Germinal center (tissue), 1 donor: ENCODE measurements at regions not wholly inside any gene's neighbourhood (a gene's known extent, or its start where the extent isn't known, plus 50 kb on each side); places are given as distances from the start of the nearest gene placed in this dataset.
"Not testable (repeated sequence)": the region's sequence is repeated elsewhere in the genome, so short reads cannot be mapped to it uniquely, and the experiment has no call there.

Experiments used
- DNase-seq: peaks from one replicate; pipeline ENCODE4 v3.0.0; 2012; ENCODE audit warnings: mixed read lengths, low spot score

DNA sequence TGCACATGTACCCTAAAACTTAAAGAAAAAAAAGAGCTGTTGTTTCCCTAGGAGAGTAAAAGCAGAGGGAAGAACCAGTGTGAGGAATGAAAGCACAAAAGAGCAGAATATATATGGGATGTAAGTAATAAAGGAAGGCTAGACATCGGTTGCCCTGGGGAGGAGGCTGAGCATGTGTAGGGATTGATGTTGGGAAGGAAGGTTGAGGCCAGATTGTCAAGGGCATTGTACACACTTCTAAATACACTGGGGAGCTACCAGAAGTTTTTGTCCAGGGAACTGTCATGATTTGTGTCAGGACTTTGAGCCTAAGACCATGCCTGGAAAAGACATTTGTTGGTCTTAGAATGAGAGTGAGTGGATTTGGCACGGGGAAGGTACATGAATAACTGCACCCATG is 467.1 kb downstream of the GPAT3 start:
- no peak for DNase-seq

GRCh38 chr4:84001876-84002569 is 466.1 kb downstream of the GPAT3 start:
- no peak for DNase-seq

DNA sequence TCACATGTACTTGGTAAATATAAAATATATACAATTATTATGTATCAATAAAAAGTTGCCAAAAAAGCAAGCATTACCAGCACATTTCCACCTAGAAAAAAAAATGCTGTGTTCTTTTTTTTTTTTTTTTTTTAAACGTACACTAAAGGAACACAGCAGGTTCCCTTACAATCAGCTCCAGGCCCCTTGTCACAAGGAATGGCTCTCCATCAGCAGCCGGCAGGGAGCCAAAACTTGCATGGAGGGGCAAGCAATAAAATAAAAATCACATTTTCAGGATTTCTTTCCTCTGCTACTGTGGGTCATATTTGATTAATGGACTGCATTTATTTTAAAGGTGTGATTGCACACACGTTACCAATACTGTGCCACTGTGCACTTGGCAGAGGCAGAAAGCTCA is 460.3 kb downstream of the GPAT3 start:
- DNase-seq, result no peak

- peak; percentile 3 for DNase-seq
These were observed 457.9 kb downstream of the GPAT3 start for GRCh38 chr4:83993774-83994173.

DNA sequence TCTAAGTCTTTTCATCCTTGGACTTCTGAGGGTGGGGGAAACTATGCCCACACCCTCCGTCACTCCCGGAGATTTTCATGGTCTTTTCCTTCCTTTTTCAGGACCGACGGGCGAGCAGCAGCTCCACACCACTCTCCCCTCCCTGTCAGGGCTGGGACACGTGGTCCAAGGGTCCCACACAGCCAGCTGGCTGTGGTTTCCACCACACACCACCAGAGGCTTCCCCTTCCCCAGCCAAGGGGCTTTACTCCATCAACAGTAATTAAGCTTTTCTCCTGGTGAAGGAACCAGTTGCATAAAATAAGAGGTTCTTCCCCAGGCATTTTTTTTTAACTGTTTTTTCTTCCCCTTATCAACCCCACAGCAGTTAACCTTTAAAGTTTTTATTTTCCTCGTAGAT is 453.9 kb downstream of the GPAT3 start:
- no peak for DNase-seq

DNA sequence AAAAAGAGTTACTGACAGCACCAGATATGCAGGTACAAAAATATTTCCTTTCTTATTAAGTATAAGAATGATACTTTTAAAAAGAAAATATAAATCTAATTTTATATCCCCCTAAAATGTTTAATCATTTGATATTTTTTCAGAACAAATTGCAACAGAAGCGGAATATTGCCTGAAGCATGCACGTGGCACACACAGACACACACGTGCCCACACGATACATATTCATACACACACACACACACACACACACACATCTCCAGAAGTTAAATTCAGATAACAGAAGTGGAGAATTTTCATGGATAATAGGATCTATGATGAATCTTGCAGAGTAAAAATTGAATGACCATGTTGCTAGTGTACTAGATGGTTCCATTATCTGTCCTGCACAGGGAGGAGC is 445.2 kb downstream of the GPAT3 start:
- no peak for DNase-seq

DNA sequence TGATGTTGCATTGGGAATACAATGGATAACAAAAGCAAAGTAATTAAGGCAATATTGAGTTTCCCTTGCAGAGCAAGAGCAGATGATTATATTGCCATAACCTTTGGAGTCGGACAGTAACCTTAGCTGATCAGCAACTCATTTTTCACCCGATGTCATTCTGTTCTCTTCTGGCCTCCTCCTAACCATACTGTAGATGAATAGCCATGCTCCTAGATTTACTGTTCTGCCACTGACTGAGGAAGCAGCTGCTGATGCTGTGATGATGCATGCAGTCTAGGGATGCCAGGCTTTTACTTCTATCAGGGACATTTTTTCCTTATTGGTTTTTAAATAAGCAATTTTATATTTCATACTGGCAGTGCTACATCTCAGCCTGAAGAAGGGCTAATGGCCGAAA is 443.9 kb downstream of the GPAT3 start:
- no peak for DNase-seq

DNA sequence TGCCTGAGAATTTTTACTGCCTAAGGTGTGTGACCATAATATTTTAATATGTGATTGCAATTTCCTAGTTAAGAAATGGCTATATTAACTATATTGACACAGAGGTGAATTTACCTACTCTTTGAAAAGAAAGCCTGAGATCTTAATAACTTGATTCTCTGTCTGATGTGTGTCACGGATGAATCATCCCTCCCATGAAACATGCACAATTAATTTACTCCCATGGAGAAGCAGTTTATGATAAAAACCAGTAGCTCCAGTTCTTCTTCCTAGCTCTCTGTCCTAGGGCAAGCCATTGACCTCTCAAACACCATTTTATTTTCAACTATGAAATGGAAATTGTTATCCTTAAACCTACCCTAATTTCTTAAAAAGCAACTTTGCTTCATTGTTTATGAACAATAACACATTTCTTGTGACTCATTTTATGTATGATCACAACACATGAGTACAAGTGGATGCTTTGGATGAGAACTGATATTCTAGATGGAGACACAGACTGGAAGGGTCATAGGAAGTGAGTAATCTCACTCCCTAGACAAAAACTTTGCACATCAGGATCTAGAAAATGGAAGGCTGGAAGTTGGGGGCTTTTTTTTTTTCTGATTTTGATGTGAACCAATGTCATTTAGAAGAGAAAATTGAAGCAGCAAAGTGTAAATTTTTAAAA is 438.3 kb downstream of the GPAT3 start:
- DNase-seq, result no peak

DNA sequence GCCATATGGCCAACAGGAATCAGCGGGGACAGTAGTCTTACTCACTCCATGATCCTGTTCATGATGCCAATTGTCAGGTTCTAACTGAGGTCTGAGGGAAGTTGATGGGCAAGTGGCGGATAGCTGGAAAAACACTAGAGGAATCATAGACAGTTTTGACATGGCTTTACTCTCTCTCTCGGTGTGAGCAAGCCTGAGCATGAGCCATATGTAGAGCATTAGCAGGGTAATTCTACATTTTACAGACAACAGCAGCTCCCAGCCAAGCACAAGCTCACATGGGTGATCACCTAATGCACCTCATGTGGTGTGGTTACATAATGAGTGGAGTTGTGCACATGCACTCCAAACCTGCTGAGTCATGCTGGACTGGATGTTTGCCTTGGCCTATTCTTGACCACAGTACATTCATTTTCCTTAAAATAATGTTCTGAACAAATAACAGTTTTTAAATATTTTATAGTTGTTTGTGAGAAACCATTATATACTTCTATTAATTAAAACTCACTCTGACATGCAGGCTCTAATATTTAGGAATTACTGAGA is 429.2 kb downstream of the GPAT3 start:
- no peak for DNase-seq

DNA sequence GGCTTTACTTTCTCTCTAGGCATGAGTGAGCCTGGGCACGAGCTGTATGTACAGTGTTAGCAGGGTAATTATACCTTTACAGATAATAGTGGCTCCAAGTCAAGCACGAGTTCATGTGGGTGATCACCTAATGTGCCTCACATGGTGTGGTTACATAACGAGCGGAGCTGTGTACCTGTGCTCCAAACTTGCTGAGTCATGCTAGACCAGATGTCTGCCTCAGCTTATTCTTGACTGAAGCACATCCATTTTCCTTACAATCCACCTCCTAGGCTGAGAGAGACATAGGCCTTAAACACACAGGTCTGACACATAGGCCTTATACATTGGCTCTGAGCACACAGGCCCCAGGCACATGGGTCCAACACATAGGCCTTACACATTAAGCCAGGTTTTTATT is 426.6 kb downstream of the GPAT3 start:
- no peak for DNase-seq

- no peak for DNase-seq
These were observed 425.7 kb downstream of the GPAT3 start for GRCh38 chr4:83961575-83961974.

- no peak for DNase-seq
These were observed 423.3 kb downstream of the GPAT3 start for GRCh38 chr4:83959160-83959559.

- no peak for DNase-seq
These were observed 411.9 kb downstream of the GPAT3 start for GRCh38 chr4:83947830-83948193.

- no peak for DNase-seq
These were observed 411.4 kb downstream of the GPAT3 start for GRCh38 chr4:83947125-83947829.

- not testable (repeated sequence) for DNase-seq
These were observed 407.8 kb downstream of the GPAT3 start for GRCh38 chr4:83943691-83944090.

- no peak for DNase-seq
These were observed 397.0 kb downstream of the GPAT3 start for GRCh38 chr4:83932750-83933391.

- DNase-seq, result no peak
These were observed 395.9 kb downstream of the GPAT3 start for GRCh38 chr4:83931659-83932438.

- no peak for DNase-seq
These were observed 393.6 kb downstream of the GPAT3 start for GRCh38 chr4:83929550-83929949.

- DNase-seq, result no peak
These were observed 391.0 kb downstream of the GPAT3 start for GRCh38 chr4:83926950-83927349.

- DNase-seq, result no peak
These were observed 387.4 kb downstream of the GPAT3 start for GRCh38 chr4:83923341-83923740.

GRCh38 chr4:83922402-83922801 is 386.5 kb downstream of the GPAT3 start:
- no peak for DNase-seq

GRCh38 chr4:83921124-83921523 is 385.2 kb downstream of the GPAT3 start:
- DNase-seq, result no peak
